ENCODE measurements at regions not wholly inside any gene's neighbourhood (a gene's known extent, or its start where the extent isn't known, plus 50 kb on each side); places are given as distances from the start of the nearest gene placed in this dataset.

DNA sequence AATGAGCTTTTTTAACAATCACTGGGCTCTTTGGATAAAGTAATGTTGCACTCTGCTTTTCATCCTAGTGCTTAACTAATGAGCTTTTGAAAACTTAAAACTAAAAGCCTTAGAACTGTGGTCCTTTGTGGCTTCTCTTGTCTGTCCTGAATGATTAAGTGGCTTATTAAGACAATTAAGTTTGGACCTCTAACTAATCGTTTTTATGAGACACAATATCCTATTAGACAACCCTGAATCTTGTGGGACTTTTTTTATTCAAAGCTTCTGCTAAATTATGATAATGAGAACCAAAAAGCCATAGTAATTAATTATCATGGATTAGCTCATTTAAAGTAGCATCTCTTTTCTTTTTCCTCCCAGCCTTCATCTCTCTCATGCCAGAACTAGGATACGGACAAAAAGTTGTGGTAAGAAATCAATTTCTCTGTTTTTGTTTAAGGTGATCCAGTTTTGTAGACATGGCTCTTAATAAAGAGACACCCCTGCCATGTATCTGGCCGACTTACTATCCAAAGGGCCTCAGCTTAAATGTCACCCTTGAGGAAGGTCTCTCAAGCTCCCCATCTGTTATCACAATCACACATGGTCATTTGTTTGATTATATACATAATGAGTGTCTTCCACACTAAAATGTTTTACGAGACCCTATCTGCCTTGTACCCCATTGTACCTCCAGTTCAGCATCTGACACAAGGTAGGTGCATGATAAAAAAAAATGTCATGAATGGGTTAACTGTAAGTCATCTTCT, 384.4 kb upstream of the IRAK1BP1 start:
- no peak for TF ChIP-seq POLR2A (IDR thresholded peaks at IDR 0.05)
- TF ChIP-seq, protein P1, sequence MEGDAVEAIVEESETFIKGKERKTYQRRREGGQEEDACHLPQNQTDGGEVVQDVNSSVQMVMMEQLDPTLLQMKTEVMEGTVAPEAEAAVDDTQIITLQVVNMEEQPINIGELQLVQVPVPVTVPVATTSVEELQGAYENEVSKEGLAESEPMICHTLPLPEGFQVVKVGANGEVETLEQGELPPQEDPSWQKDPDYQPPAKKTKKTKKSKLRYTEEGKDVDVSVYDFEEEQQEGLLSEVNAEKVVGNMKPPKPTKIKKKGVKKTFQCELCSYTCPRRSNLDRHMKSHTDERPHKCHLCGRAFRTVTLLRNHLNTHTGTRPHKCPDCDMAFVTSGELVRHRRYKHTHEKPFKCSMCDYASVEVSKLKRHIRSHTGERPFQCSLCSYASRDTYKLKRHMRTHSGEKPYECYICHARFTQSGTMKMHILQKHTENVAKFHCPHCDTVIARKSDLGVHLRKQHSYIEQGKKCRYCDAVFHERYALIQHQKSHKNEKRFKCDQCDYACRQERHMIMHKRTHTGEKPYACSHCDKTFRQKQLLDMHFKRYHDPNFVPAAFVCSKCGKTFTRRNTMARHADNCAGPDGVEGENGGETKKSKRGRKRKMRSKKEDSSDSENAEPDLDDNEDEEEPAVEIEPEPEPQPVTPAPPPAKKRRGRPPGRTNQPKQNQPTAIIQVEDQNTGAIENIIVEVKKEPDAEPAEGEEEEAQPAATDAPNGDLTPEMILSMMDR (IDR thresholded peaks at IDR 0.05) = no peak
